ENCODE measurements at regions not wholly inside any gene's neighbourhood (a gene's known extent, or its start where the extent isn't known, plus 50 kb on each side); places are given as distances from the start of the nearest gene placed in this dataset.
"Not testable (repeated sequence)": the region's sequence is repeated elsewhere in the genome, so short reads cannot be mapped to it uniquely, and the experiment has no call there.

DNA sequence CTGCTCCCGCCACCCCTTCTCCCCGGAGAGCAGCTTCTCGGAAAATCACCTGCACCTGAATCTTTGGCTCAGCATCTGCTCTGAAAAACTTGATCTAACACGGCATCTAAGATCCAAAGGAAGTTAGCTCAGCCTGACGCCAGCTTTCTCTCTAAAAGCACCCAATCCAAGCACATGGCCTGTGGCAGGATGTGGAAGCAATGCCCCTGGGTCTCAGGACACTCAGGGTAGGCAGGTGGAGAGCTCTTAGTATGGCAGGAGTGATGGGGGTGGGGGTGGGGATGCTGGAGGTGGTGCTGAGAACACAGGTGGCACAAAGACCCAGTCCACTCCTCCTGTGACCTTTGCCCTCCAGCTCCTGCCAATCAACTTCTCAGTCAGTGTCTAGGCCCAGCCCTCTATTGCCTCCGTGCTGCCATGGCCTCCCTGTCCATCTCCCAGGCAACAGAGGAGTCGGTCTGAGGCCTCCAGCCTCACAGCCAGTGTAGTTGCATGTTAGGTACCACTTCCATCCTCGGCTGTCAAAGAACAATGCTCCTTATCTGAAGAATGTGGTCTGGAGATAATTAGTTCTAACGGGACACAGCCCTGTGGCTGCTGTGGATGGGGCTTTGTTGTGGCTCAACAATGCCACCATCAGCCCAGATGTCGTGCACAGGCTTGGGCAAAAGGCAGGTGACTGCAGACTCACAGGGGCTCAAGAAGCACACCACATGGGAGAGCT is 180.0 kb upstream of the C14orf180 start:
- TF ChIP-seq POLR2AphosphoS5 (IDR thresholded peaks at IDR 0.05) (no peak), EP300 (IDR thresholded peaks at IDR 0.05) (no peak), POLR2A (IDR thresholded peaks at IDR 0.05) (no peak)
- TF ChIP-seq, protein P1, sequence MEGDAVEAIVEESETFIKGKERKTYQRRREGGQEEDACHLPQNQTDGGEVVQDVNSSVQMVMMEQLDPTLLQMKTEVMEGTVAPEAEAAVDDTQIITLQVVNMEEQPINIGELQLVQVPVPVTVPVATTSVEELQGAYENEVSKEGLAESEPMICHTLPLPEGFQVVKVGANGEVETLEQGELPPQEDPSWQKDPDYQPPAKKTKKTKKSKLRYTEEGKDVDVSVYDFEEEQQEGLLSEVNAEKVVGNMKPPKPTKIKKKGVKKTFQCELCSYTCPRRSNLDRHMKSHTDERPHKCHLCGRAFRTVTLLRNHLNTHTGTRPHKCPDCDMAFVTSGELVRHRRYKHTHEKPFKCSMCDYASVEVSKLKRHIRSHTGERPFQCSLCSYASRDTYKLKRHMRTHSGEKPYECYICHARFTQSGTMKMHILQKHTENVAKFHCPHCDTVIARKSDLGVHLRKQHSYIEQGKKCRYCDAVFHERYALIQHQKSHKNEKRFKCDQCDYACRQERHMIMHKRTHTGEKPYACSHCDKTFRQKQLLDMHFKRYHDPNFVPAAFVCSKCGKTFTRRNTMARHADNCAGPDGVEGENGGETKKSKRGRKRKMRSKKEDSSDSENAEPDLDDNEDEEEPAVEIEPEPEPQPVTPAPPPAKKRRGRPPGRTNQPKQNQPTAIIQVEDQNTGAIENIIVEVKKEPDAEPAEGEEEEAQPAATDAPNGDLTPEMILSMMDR (IDR thresholded peaks at IDR 0.05), result no peak
- peaks cover 0 to 12% (median 0%) of the 10 kb centered on the region in 3 donors for H3K27me3 ChIP-seq
- intact Hi-C loops (cut with DNase I; ENCODE audit: low total_unique reads), result no loop called here
- peaks cover 0 to 34% (median 26%) of the 10 kb centered on the region in 4 donors for H3K9me3 ChIP-seq
- no peak for DNase-seq
- H3K4me3 ChIP-seq, result no peak overlapping the region
- no peak overlapping the region for H3K27ac ChIP-seq
- 51 to 63% (median 53%) methylated on average over 10 of the region's 10 CpGs for WGBS, 5 donors
- H3K36me3 ChIP-seq, result no peaks in the 10 kb centered on the region
- H3K4me1 ChIP-seq, result no peaks in the 10 kb centered on the region

DNA sequence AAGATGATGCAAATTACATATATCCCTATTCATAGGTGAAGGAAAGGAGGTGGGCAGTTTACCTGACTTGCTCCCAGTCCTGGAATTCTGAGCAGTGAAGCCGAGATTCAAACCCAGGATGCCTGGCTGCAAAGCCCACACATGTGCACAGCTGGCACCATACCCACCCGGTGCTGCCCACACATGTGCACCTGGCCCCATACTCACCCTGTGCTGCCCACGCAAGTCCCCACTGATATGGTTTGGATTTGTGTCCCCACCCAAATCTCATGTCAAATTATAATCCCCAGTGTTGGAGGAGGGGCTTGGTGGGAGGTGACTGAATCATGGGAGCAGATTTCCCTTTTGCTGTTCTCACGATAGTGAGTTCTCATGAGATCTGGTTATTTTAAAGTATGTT is 179.2 kb upstream of the C14orf180 start:
- Histone ChIP-seq H3K4me1 (no peaks in the 10 kb centered on the region), H3K36me3 (no peaks in the 10 kb centered on the region), H3K4me3 (no peak overlapping the region), H3K27me3 (peaks cover 0 to 9% (median 0%) of the 10 kb centered on the region in 3 donors), H3K9me3 (peaks cover 0 to 34% (median 26%) of the 10 kb centered on the region in 4 donors), H3K27ac (no peak overlapping the region)
- DNase-seq, result no peak
- WGBS, 5 donors, result 76 to 84% (median 79%) methylated on average over 4 of the region's 4 CpGs
- intact Hi-C loops (cut with DNase I; ENCODE audit: low total_unique reads), result no loop called here
- TF ChIP-seq EP300 (IDR thresholded peaks at IDR 0.05) (no peak), POLR2AphosphoS5 (IDR thresholded peaks at IDR 0.05) (no peak)
- TF ChIP-seq, protein P1 (IDR thresholded peaks at IDR 0.05), result no peak

DNA sequence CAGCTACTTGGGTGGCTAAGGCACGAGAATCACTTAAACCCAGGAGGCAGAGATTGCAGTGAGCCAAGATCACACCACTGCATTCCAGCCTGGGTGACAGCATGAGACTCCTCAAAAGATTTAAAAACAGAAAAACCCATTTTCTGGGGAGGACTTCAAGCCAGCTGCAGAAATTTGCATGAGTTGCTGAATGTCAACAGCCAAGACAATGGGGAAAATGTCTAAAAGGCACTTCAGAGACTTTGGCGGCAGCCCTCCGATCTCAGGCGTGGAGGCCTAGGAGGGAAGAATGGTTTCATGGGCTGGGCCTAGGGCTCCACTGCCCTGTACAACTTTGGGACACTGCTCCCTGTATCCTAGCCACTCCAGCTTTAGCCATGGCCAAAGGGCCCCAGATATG is 177.8 kb upstream of the C14orf180 start:
- Histone ChIP-seq H3K27me3 (peaks cover 0 to 9% (median 0%) of the 10 kb centered on the region in 3 donors), H3K4me1 (no peaks in the 10 kb centered on the region), H3K4me3 (no peak overlapping the region), H3K9me3 (peaks cover 0 to 31% (median 22%) of the 10 kb centered on the region in 4 donors), H3K36me3 (no peaks in the 10 kb centered on the region), H3K27ac (no peak overlapping the region)
- 91 to 100% (median 94%) methylated on average over 4 of the region's 4 CpGs for WGBS, 5 donors
- TF ChIP-seq POLR2AphosphoS5 (IDR thresholded peaks at IDR 0.05), result no peak
- TF ChIP-seq POLR2A (IDR thresholded peaks at IDR 0.05), result no peak
- TF ChIP-seq EP300 (IDR thresholded peaks at IDR 0.05), result no peak
- no peak for DNase-seq
- intact Hi-C loops (cut with DNase I; ENCODE audit: low total_unique reads), result no loop called here

DNA sequence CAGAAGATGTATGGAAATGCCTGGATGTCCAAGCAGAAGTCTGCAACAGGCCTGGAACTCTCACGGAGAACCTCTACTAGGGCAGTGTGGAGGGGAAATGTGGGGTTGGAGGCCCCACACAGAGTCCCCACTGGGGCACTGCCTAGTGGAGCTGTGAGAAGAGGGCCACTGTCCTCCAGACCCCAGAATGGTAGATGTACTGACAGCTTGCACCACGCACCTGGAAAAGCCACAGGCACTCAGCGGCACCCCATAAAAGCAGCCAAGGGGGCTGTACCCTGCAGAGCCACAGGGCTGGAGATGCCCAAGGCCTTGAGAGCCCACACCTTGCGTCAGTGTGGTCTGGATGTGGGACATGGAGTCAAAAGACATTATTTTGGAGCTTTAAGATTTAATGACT is 177.3 kb upstream of the C14orf180 start:
- H3K27ac ChIP-seq; H3K4me1 ChIP-seq; H3K36me3 ChIP-seq; DNase-seq; H3K27me3 ChIP-seq; H3K4me3 ChIP-seq; intact Hi-C loops (cut with DNase I; ENCODE audit: low total_unique reads): not testable (repeated sequence)
- H3K9me3 ChIP-seq, result peaks cover 0 to 26% (median 17%) of the 10 kb centered on the region in 4 donors
- WGBS, 5 donors, result 87 to 100% (median 96%) methylated on average over 4 of the region's 4 CpGs

DNA sequence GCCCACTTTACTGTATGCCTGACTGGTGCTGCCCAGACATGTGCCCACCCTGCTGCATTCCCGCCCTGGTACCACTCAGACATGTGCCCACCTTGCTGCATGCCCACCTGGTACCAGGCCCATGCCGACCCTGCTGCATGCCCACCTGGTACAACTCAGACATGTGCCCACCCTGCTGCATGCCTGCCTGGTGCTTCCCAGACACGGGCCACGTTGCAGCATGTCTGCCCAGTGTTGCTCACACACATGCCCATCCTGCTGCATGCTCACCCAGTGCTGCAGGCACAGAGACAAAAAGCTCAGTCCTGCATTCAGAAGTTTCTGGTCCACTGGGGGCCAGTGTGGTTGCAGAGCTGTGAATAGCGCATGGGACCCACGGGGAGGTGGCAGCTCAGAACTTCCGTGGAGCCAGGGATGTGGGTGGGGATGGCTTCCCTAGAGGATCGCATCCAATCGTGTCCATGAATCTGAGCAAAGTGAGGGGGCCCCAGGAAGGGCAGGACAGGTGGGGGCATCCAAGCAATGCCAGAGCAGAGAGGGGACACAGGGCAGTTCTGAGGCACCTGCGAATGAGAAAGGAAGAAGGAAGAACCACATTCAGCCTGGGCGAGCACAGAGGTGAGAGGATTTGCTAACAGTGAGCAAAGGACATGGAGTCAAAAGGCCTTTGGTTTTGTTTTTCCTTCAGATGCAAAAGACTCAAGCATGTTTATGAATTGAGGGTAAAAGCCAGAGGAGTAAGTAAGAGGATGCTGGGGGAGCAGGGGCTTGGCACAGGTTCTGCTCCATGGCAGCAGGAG is 175.9 kb upstream of the C14orf180 start:
- peak in 1 of 2 donors; percentile 20 for DNase-seq
- no peak overlapping the region for H3K4me3 ChIP-seq
- H3K27me3 ChIP-seq, result peaks cover 0 to 9% (median 0%) of the 10 kb centered on the region in 3 donors
- H3K27ac ChIP-seq, result no peak overlapping the region
- TF ChIP-seq POLR2AphosphoS5 (IDR thresholded peaks at IDR 0.05), result no peak
- TF ChIP-seq, protein P1 (IDR thresholded peaks at IDR 0.05), result no peak
- TF ChIP-seq POLR2A (IDR thresholded peaks at IDR 0.05), result no peak
- TF ChIP-seq EP300 (IDR thresholded peaks at IDR 0.05), result no peak
- no peaks in the 10 kb centered on the region for H3K4me1 ChIP-seq
- intact Hi-C loops (cut with DNase I; ENCODE audit: low total_unique reads), result no loop called here
- 78 to 88% (median 87%) methylated on average over 11 of the region's 11 CpGs for WGBS, 5 donors
- H3K36me3 ChIP-seq, result no peaks in the 10 kb centered on the region
- peaks cover 0 to 16% (median 8%) of the 10 kb centered on the region in 4 donors for H3K9me3 ChIP-seq
